ENCODE measurements at regions not wholly inside any gene's neighbourhood (a gene's known extent, or its start where the extent isn't known, plus 50 kb on each side); places are given as distances from the start of the nearest gene placed in this dataset.

DNA sequence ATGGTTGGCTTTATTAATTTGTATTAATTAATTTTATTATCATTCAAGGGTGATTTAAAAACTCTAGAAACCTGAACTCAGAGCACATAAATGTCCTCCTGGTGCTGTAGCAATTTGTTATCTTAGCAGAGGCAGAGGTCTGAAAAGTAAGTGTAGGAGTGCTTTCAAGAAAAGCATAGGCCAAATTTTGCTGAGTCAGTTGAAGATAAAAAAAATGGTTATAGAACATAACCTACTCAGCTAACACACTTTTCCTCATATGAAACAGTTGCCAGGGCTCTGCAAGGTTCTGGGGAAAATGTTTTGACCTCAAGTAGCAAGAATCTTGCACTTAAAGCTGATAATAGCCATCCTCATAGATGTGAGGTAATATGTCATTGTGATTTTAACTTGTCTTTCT is 53.5 kb upstream of the CHODL start:
- TF ChIP-seq, protein P1, sequence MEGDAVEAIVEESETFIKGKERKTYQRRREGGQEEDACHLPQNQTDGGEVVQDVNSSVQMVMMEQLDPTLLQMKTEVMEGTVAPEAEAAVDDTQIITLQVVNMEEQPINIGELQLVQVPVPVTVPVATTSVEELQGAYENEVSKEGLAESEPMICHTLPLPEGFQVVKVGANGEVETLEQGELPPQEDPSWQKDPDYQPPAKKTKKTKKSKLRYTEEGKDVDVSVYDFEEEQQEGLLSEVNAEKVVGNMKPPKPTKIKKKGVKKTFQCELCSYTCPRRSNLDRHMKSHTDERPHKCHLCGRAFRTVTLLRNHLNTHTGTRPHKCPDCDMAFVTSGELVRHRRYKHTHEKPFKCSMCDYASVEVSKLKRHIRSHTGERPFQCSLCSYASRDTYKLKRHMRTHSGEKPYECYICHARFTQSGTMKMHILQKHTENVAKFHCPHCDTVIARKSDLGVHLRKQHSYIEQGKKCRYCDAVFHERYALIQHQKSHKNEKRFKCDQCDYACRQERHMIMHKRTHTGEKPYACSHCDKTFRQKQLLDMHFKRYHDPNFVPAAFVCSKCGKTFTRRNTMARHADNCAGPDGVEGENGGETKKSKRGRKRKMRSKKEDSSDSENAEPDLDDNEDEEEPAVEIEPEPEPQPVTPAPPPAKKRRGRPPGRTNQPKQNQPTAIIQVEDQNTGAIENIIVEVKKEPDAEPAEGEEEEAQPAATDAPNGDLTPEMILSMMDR (IDR thresholded peaks at IDR 0.05; ENCODE audit: low read depth, low read length, missing control alignments): no peak
- DNase-seq (ENCODE audit: extremely low read depth, low read depth): no peak
- no peak overlapping the region for H3K4me3 ChIP-seq (replicated peaks; ENCODE audit: low read depth, low read length)

DNA sequence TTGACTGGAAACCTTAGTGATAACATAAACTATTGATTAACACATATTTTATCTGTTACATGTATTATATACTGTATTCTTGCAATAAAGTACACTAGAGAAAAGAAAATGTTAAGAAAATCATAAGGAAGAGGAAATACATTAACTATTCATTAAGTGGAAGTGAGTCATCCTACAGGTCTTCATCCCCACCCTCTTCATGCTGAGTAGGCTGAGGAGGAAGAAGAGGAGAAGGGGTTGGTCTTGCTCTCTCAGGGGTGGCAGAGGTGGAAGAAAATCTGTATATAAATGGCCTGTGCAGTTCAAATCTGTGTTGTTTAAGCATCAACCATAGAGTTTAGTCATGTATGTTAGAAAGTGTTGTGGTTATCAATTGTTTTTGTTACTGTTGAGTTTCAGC is 66.1 kb upstream of the CHODL start:
- TF ChIP-seq, protein P1 (IDR thresholded peaks at IDR 0.05; ENCODE audit: low read depth, low read length, missing control alignments): no peak
- no peak overlapping the region for H3K4me3 ChIP-seq (replicated peaks; ENCODE audit: low read depth, low read length)
- DNase-seq (ENCODE audit: extremely low read depth, low read depth): no peak

DNA sequence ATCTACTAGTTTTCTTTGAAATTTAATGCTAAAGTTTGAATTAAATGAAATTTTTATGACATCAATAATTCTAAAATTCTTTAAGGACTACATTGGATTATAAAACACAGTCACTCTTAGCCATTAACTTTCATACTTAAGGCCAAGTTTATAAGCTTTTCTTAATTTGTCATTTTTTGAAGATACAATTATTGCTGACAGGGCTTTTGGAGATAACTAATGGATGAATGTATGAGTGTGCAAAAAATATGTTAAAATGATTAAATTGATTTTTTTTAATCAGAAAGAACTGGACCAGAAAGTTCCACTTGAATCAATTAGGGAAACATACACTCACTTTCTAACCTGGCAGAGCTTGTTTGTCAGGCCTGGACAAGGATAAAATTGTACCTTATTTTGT is 70.3 kb upstream of the CHODL start:
- TF ChIP-seq, protein P1 (IDR thresholded peaks at IDR 0.05; ENCODE audit: low read depth, low read length, missing control alignments): no peak
- DNase-seq (ENCODE audit: extremely low read depth, low read depth): no peak
- no peak overlapping the region for H3K4me3 ChIP-seq (replicated peaks; ENCODE audit: low read depth, low read length)

DNA sequence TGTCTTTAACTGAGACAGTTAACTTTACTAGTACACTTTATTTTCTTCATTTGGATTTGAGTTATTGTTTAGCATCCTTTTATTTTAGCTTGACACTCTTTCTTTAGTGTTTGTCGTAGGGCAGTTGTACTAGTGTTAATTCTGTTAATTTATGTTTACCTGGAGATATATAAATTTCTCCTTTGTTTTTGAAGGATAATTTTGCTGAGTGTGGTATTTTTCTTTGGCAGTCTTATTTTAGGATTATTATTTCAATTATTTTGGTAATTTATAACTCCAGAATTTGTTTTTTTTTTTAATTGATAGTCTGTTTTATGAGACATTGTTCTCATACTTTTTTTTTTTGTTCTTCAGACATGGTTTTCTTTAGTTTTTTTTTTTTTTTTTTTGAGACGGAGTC is 73.8 kb upstream of the CHODL start:
- TF ChIP-seq, protein P1 (IDR thresholded peaks at IDR 0.05; ENCODE audit: low read depth, low read length, missing control alignments): no peak
- no peak overlapping the region for H3K4me3 ChIP-seq (replicated peaks; ENCODE audit: low read depth, low read length)
- DNase-seq (ENCODE audit: extremely low read depth, low read depth): no peak

DNA sequence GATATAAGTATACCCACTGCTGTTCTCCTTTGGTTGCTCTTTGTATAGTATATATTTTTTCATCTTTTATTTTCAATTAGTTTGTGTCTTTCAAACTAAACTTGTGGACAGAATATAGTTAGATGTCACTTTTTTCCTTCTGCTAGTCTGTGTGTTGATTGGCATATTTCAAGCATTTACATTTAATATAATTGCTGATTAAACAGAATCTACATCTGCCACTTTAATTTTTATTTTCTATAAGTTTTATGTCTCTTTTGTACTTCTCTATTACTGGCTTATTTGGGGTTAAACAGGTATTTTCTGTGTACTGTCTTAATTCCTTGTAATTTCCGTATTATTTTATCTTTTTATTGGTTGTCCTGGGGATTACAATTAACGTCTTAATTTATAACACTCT is 74.4 kb upstream of the CHODL start:
- TF ChIP-seq, protein P1 (IDR thresholded peaks at IDR 0.05; ENCODE audit: low read depth, low read length, missing control alignments): no peak
- no peak overlapping the region for H3K4me3 ChIP-seq (replicated peaks; ENCODE audit: low read depth, low read length)
- no peak for DNase-seq (ENCODE audit: extremely low read depth, low read depth)

DNA sequence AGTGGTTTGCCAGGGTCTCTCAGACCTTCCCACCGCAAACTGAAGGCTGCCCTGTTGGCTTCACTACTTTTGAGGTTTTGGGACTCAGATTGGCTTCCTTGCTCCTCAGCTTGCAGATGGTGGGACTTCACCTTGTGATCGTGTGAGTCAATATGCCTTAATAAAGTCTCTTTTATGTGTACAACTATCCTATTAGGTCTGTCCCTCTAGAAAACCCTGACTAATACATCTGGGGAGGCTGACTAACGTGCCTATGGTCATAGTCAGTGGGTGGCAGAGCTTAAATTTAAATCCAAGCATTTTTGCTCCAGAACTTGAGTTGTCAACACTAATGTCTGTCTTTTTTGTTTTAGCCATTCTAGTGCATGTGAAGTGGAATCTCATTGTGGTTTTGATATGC is 76.5 kb upstream of the CHODL start:
- TF ChIP-seq, protein P1 (IDR thresholded peaks at IDR 0.05; ENCODE audit: low read depth, low read length, missing control alignments): no peak
- no peak for DNase-seq (ENCODE audit: extremely low read depth, low read depth)

DNA sequence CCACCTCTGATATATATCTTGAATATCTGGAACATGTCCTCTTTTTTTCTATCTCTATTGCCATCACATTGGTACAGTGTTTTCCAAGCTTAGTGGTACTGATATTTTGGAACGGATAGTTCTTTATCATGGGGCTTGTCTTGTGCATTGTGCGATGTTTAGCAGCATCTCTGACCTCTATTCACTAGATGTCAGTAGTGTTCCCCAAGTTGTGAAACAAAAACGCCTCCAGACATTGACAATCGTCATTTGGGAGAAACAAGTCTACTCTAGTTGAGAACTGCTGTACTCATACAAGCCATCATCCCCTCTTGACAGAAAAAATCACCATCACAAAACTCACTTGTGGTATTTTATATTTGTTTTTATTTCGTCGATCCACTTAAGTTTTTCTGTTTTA is 79.7 kb upstream of the CHODL start:
- TF ChIP-seq, protein P1 (IDR thresholded peaks at IDR 0.05; ENCODE audit: low read depth, low read length, missing control alignments): no peak
- DNase-seq (ENCODE audit: extremely low read depth, low read depth): no peak
- no peak overlapping the region for H3K4me3 ChIP-seq (replicated peaks; ENCODE audit: low read depth, low read length)

More for the DNA sequence above, 76.5 kb upstream of the CHODL start:
- H3K4me3 ChIP-seq (replicated peaks; ENCODE audit: low read depth, low read length): no peak overlapping the region

Data from HFF-Myc (cell line).